ENCODE measurements at regions not wholly inside any gene's neighbourhood (a gene's known extent, or its start where the extent isn't known, plus 50 kb on each side); places are given as distances from the start of the nearest gene placed in this dataset.

DNA sequence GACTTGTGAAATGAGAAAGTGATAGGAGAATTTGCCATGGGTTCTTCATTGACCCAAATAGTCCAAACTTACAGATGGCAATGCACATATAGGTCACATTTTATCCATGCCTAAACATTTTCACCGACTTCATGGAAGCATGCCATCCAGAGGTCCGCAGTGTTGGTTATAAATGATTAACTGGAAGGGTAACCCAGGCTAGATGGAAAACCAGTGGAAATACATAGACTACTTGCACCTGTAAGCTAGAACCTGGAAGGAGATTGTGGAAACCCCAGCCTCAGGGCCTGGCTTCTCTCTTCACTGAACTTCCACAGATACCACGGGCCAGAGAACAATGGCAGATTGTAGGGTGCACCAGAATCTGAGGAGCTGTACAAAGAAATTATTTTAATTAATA is 103.8 kb upstream of the SYNDIG1 start:
- no peaks in the 10 kb centered on the region for H3K36me3 ChIP-seq (ENCODE audit: low read depth, low read length)
- no peak overlapping the region for H3K27ac ChIP-seq (ENCODE audit: low read length)
- no peaks in the 10 kb centered on the region for H3K79me2 ChIP-seq (ENCODE audit: low read length)
- intact Hi-C loops (cut with micrococcal nuclease) = no loop called here
- H3F3A ChIP-seq (ENCODE audit: low read length, unreplicated experiment) = no peaks in the 10 kb centered on the region
- TF ChIP-seq, protein P1, sequence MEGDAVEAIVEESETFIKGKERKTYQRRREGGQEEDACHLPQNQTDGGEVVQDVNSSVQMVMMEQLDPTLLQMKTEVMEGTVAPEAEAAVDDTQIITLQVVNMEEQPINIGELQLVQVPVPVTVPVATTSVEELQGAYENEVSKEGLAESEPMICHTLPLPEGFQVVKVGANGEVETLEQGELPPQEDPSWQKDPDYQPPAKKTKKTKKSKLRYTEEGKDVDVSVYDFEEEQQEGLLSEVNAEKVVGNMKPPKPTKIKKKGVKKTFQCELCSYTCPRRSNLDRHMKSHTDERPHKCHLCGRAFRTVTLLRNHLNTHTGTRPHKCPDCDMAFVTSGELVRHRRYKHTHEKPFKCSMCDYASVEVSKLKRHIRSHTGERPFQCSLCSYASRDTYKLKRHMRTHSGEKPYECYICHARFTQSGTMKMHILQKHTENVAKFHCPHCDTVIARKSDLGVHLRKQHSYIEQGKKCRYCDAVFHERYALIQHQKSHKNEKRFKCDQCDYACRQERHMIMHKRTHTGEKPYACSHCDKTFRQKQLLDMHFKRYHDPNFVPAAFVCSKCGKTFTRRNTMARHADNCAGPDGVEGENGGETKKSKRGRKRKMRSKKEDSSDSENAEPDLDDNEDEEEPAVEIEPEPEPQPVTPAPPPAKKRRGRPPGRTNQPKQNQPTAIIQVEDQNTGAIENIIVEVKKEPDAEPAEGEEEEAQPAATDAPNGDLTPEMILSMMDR (conservative IDR thresholded peaks at IDR 0.05; ENCODE audit: low read depth, low read length) = no peak
- TF ChIP-seq EZH2phosphoT487 (IDR thresholded peaks at IDR 0.05; ENCODE audit: borderline replicate concordance, low read length) (no peak), EZH2 (IDR thresholded peaks at IDR 0.05; ENCODE audit: low read length, unreplicated experiment) (no peak)
- no peak for DNase-seq
- no peak overlapping the region for H3K9ac ChIP-seq (ENCODE audit: low read length)
- H2AFZ ChIP-seq (ENCODE audit: low read length) = no peak overlapping the region
- no peaks in the 10 kb centered on the region for H3K9me2 ChIP-seq (replicated peaks; ENCODE audit: low read length)
- H3K4me2 ChIP-seq (ENCODE audit: low read length) = no peak overlapping the region
- 0 out of 2 replicates have a peak, but pooled peaks cover 6% of the 10 kb centered on the region for H3K9me3 ChIP-seq (ENCODE audit: low read length)
- BruUV-seq (replicated peaks) = no TSS peak
- CTCF ChIA-PET = no interaction called here
- H3K27me3 ChIP-seq (ENCODE audit: low read length) = peaks cover 74% of the 10 kb centered on the region
- H3K4me1 ChIP-seq (ENCODE audit: insufficient read depth, low read length) = no peaks in the 10 kb centered on the region
- ATAC-seq = no peak
- no peaks in the 10 kb centered on the region for H4K20me1 ChIP-seq (ENCODE audit: low read length)
- POLR2A ChIA-PET (ENCODE audit: unreplicated experiment) = no interaction called here
- H3K4me3 ChIP-seq (ENCODE audit: low read length) = no peak overlapping the region

DNA sequence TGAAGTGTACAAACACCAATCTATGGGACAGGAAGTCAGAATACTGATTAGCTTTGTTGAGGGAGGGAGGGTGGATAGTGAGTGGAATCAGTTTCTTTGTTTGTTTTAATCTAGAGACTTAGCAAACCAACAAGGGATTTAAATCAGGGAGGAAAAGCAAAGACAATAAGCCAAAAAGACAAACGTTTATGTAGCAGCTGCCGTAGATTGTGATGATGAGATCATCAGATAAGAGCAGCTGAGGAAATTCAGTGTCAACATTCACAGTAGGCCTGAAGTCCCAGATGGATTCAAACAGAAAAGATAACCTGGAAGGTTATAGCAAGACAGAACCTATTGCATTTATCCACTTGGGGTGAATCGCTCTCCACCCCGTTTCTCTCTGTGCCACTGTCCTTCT is 104.9 kb upstream of the SYNDIG1 start:
- POLR2A ChIA-PET (ENCODE audit: unreplicated experiment) = no interaction called here
- Histone ChIP-seq H3K27me3 (ENCODE audit: low read length) (peaks cover 73% of the 10 kb centered on the region), H3K4me1 (ENCODE audit: insufficient read depth, low read length) (no peaks in the 10 kb centered on the region), H3K9ac (ENCODE audit: low read length) (no peak overlapping the region), H3K79me2 (ENCODE audit: low read length) (no peaks in the 10 kb centered on the region), H3K4me3 (ENCODE audit: low read length) (no peak overlapping the region), H3K9me2 (replicated peaks; ENCODE audit: low read length) (no peaks in the 10 kb centered on the region), H3F3A (ENCODE audit: low read length, unreplicated experiment) (no peaks in the 10 kb centered on the region), H4K20me1 (ENCODE audit: low read length) (no peaks in the 10 kb centered on the region), H3K27ac (ENCODE audit: low read length) (no peak overlapping the region), H2AFZ (ENCODE audit: low read length) (no peak overlapping the region), H3K36me3 (ENCODE audit: low read depth, low read length) (no peaks in the 10 kb centered on the region), H3K9me3 (ENCODE audit: low read length) (0 out of 2 replicates have a peak, but pooled peaks cover 6% of the 10 kb centered on the region), H3K4me2 (ENCODE audit: low read length) (no peak overlapping the region)
- intact Hi-C loops (cut with micrococcal nuclease) = no loop called here
- DNase-seq = no peak
- TF ChIP-seq EZH2 (IDR thresholded peaks at IDR 0.05; ENCODE audit: low read length, unreplicated experiment) = no peak
- TF ChIP-seq, protein P1 (conservative IDR thresholded peaks at IDR 0.05; ENCODE audit: low read depth, low read length) = no peak
- no peak for TF ChIP-seq EZH2phosphoT487 (IDR thresholded peaks at IDR 0.05; ENCODE audit: borderline replicate concordance, low read length)
- no TSS peak for BruUV-seq (replicated peaks)
- no peak for ATAC-seq
- CTCF ChIA-PET = no interaction called here

GRCh38 chr20:24363031-24363430 is 106.4 kb upstream of the SYNDIG1 start:
- no peaks in the 10 kb centered on the region for H3K4me1 ChIP-seq (ENCODE audit: insufficient read depth, low read length)
- H3K9ac ChIP-seq (ENCODE audit: low read length) = no peak overlapping the region
- ChIA-PET CTCF (no interaction called here), POLR2A (ENCODE audit: unreplicated experiment) (no interaction called here)
- ATAC-seq (no peak), DNase-seq (no peak)
- BruUV-seq (replicated peaks) = no TSS peak
- H3K27ac ChIP-seq (ENCODE audit: low read length) = no peak overlapping the region
- H3K9me2 ChIP-seq (replicated peaks; ENCODE audit: low read length) = no peaks in the 10 kb centered on the region
- no peak overlapping the region for H3K4me3 ChIP-seq (ENCODE audit: low read length)
- peaks cover 78% of the 10 kb centered on the region for H3K27me3 ChIP-seq (ENCODE audit: low read length)
- H2AFZ ChIP-seq (ENCODE audit: low read length) = no peak overlapping the region
- no peaks in the 10 kb centered on the region for H3K36me3 ChIP-seq (ENCODE audit: low read depth, low read length)
- H3F3A ChIP-seq (ENCODE audit: low read length, unreplicated experiment) = no peaks in the 10 kb centered on the region
- intact Hi-C loops (cut with micrococcal nuclease) = no loop called here
- no peak overlapping the region for H3K4me2 ChIP-seq (ENCODE audit: low read length)
- H3K79me2 ChIP-seq (ENCODE audit: low read length) = no peaks in the 10 kb centered on the region
- H4K20me1 ChIP-seq (ENCODE audit: low read length) = no peaks in the 10 kb centered on the region
- H3K9me3 ChIP-seq (ENCODE audit: low read length) = 0 out of 2 replicates have a peak, but pooled peaks cover 6% of the 10 kb centered on the region
- TF ChIP-seq EZH2 (IDR thresholded peaks at IDR 0.05; ENCODE audit: low read length, unreplicated experiment) = no peak
- TF ChIP-seq, protein P1 (conservative IDR thresholded peaks at IDR 0.05; ENCODE audit: low read depth, low read length) = no peak
